ENCODE measurements at regions not wholly inside any gene's neighbourhood (a gene's known extent, or its start where the extent isn't known, plus 50 kb on each side); places are given as distances from the start of the nearest gene placed in this dataset.

DNA sequence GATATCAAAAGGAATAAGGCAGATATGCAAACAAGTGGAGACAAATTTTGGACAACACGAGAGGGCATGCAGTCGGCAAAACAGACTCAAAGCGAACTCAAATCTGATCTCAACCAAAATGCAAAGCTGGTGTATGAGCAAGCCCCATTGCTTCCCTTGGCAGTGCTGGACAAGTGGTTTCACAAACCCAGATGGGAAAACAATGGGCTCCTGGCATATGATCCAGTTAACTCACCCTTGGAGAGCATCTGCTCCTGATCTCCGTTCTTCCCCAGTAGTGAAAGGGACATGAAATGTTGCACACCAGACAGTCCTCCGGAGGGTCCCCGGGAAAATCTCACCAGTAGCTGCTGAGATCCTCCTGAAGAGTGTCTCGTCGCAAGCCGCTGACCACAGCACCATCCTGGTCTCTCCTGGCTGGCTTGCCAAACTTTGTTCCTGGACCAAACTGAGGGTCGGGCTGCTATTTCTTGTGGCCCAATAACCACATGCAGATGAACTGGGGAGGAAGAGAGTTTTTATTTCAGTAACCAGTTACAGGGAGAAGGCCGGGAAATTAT, 84.3 kb upstream of the THBS2 start:
- Histone ChIP-seq H3K9ac (no peak overlapping the region), H3K36me3 (no peaks in the 10 kb centered on the region)

DNA sequence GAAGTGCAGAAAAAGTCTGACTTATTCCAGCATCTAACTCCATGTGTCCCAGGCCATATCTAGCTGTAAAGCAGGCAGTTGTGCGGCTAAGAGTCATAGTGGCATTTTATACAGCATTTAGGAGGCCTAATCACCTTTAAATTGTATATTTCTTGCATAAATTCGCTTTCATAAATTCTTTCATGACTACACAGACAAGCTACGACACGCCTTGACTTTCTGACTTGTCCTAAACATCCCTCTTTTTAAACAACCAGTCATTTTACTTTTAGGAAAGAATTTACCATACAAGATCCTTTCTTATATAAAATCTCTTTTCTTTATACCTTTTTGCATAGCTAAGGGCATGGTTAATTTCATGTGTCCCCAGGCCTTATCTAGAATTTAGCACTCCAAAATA, 81.7 kb upstream of the THBS2 start:
- no peak for TF ChIP-seq Cebpa-rat (IDR thresholded peaks at IDR 0.05)
- Histone ChIP-seq H3K36me3 (no peaks in the 10 kb centered on the region), H3K27ac (no peak overlapping the region), H3K4me2 (no peak overlapping the region), H3K9me3 (replicated peaks in 1 of 11) (peaks cover 0 to 13% (median 5%) of the 10 kb centered on the region in 11 experiments; a peak in 9 of 22 replicates), H3K4me1 (peaks cover 0 to 2% (median 0%) of the 10 kb centered on the region in 10 experiments; a peak in 3 of 20 replicates), H3K9ac (no peak overlapping the region), H3K4me3 (no peak overlapping the region), H3K27me3 (no peaks in the 10 kb centered on the region), H4K20me1 (no peaks in the 10 kb centered on the region)

More for the DNA sequence above, 84.3 kb upstream of the THBS2 start:
- no peak overlapping the region for H3K27ac ChIP-seq
- TF ChIP-seq Cebpa-rat (IDR thresholded peaks at IDR 0.05) = no peak
- no peaks in the 10 kb centered on the region for H4K20me1 ChIP-seq
- no peaks in the 10 kb centered on the region for H3K27me3 ChIP-seq
- no peak overlapping the region for H3K4me3 ChIP-seq
- peaks cover 0 to 21% (median 7%) of the 10 kb centered on the region in 11 experiments; a peak in 11 of 22 replicates for H3K9me3 ChIP-seq (replicated peaks in 1 of 11)
- H3K4me2 ChIP-seq = no peak overlapping the region
- H3K4me1 ChIP-seq = peaks cover 0 to 5% (median 0%) of the 10 kb centered on the region in 10 experiments; a peak in 3 of 20 replicates

DNA sequence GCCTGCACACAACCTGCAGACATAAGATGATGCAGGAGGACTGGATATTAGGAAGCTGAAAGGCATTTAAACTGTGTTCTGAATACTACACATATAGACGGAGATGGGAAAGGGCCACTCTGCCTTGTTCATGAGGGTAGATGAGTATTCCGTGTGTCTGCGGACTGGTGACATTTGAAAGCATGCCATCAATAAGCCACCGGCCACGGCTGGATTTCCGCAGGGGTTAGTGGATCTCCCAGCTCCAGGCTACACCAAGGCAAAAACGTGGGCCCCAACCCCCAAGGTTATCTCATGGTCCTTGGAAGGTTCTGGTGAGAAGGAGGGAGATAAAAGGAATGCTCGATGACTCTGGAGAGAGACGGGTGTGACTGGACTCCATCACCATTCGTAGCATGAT, 78.6 kb upstream of the THBS2 start:
- H3K4me1 ChIP-seq = no peaks in the 10 kb centered on the region
- peaks cover 0 to 9% (median 5%) of the 10 kb centered on the region in 11 experiments; a peak in 6 of 22 replicates for H3K9me3 ChIP-seq (replicated peaks in 1 of 11)
- H3K4me3 ChIP-seq = no peak overlapping the region
- no peaks in the 10 kb centered on the region for H3K27me3 ChIP-seq
- H3K27ac ChIP-seq = no peak overlapping the region
- H3K36me3 ChIP-seq = no peaks in the 10 kb centered on the region
- no peaks in the 10 kb centered on the region for H4K20me1 ChIP-seq
- no peak overlapping the region for H3K4me2 ChIP-seq
- TF ChIP-seq Cebpa-rat (IDR thresholded peaks at IDR 0.05) = no peak
- H3K9ac ChIP-seq = no peak overlapping the region

DNA sequence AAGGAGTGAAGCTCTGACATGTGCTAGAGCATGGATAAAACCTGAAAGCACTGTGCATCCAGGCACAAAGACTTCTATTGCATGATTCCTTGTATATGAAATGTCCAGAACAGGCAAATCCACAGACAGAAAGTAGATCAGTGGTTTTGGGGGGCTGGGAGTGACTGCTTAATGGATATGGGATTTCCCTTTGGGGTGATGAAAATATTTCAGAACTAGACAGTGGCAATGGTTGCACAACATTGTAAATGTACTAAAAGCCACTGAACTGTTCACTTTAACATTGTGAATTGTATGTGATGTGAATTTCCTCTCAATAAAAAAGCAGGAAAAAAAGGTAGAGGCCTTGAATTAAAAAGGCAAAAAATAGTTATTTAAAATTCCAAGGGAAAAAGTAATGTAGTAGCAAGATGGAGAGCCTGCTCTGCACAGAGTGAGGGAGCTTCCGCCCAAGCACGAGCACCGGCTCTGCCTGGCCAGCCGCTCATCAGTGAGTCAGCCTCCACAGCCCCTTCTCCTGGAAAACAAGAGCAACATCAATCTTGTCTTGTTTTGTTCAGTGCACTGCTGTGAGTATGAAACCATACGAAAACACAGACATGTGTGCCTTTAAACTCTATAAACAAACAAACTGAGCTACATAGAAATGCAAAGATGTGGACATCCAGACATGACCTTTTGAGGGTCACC, 74.6 kb upstream of the THBS2 start:
- no peak overlapping the region for H3K9ac ChIP-seq
- no peak for TF ChIP-seq Cebpa-rat (IDR thresholded peaks at IDR 0.05)

DNA sequence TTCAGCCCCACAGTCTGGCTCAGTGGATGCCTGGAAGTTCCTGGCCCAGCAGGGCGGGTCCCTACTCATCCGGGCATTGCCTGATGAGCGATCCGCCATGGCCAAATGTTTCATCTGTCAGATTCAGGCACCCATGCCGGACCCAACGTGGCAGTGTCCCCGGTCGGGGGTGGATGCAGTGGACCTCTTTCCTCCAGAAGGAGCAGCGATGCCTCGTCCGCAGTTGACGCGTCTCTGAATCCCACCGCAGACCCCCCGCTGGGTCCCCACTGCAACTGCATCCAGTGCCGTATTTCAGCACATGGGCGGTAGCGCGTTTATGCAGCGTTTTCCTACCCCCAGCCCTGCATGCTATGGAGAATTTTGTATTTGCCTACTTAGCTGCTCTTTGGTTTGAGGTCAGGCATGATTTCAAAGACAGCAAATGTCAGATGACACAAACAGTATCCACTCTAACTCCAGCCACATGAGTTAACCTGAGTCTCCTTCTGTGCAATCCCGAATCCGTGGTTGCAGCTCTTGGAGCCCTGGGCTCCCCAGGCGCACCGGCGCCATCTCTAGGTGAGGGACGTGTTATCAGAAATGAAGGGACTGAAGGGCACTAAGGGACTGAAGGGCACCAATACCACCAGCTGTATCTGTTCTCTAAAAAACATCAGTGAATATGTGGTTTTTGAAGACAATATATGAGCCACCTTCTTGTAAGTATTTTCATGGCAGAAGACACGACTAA, 72.6 kb upstream of the THBS2 start:
- Histone ChIP-seq H3K9ac (no peak overlapping the region), H3K36me3 (no peaks in the 10 kb centered on the region), H3K27ac (no peak overlapping the region), H3K4me2 (no peak overlapping the region), H3K4me1 (no peaks in the 10 kb centered on the region), H4K20me1 (no peaks in the 10 kb centered on the region), H3K9me3 (replicated peaks in 1 of 11) (peaks cover 0 to 3% (median 0%) of the 10 kb centered on the region in 11 experiments; a peak in 3 of 22 replicates), H3K4me3 (no peak overlapping the region), H3K27me3 (no peaks in the 10 kb centered on the region)
- no peak for TF ChIP-seq Cebpa-rat (IDR thresholded peaks at IDR 0.05)

More for the DNA sequence above, 74.6 kb upstream of the THBS2 start:
- H3K27me3 ChIP-seq = no peaks in the 10 kb centered on the region
- H3K4me2 ChIP-seq = no peak overlapping the region
- H3K4me3 ChIP-seq = no peak overlapping the region
- no peaks in the 10 kb centered on the region for H4K20me1 ChIP-seq
- peaks cover 0 to 4% (median under 1%) of the 10 kb centered on the region in 11 experiments; a peak in 6 of 22 replicates for H3K9me3 ChIP-seq (replicated peaks in 1 of 11)
- no peak overlapping the region for H3K27ac ChIP-seq
- no peaks in the 10 kb centered on the region for H3K4me1 ChIP-seq
- no peaks in the 10 kb centered on the region for H3K36me3 ChIP-seq

DNA sequence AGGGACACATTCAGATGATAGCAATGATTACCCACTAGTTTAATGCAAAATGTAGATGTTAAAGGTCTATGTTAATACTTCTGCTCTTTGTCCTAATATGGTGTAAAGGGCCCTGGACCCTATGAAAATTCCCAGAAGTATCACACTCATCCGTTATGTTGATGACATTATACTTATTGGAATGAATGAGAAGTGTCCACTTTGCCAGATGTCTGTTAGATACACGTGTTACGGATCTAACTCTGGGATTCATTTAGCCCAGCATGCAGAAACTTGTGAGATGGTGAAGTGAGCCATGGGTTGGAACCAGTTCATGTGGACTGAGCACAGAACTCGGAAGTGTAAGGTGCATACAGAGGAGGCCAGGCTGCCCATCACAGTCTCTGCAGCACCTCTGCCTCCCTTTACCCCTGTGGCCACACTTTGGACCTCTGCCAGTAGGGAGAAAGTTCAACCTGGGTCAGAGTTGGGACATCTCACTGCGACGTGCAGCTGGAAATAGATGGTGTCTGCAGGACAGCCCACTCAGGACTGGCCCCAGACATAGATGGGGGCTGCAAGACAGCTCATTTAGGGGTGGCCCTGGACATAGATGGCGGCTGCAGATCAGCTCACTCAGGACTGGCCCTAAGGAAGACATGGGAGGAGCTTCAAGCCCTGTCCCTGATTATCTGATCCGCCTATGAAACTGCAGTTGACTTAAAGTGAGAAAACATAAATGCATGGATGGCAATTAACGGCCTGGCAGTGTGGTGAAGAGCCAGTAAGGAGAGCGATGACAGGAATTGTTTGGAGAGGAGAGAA, 71.2 kb upstream of the THBS2 start:
- Histone ChIP-seq H3K4me1 (no peaks in the 10 kb centered on the region), H3K27me3 (no peaks in the 10 kb centered on the region), H4K20me1 (no peaks in the 10 kb centered on the region), H3K36me3 (no peaks in the 10 kb centered on the region), H3K9me3 (replicated peaks in 1 of 11) (peaks cover 0 to 3% (median 0%) of the 10 kb centered on the region in 11 experiments; a peak in 3 of 22 replicates), H3K4me2 (no peak overlapping the region), H3K27ac (no peak overlapping the region), H3K4me3 (no peak overlapping the region), H3K9ac (no peak overlapping the region)
- no peak for TF ChIP-seq Cebpa-rat (IDR thresholded peaks at IDR 0.05)

DNA sequence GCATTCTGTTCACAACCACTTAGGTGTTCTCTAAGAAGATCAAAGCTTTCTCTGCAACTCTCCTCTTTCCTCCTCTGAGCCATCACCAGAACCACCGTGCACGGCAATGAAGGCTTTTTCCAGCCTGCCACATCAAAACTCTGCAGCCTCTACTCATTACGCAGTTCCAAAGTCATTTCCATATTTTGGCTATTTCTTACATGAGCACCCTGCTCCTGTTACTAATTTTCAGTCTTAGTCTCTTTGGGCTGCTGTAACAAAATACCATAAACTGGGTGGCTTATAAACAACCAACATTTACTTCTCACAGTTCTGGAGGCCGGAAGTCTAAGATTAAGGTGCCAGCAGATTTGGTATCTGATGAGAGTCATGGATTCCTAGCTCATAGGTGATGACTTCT, 70.4 kb upstream of the THBS2 start:
- H3K4me1 ChIP-seq = no peaks in the 10 kb centered on the region
- H3K27ac ChIP-seq = no peak overlapping the region
- no peak overlapping the region for H3K4me3 ChIP-seq
- no peak overlapping the region for H3K4me2 ChIP-seq
- H3K27me3 ChIP-seq = no peaks in the 10 kb centered on the region
- no peak overlapping the region for H3K9ac ChIP-seq
- no peaks in the 10 kb centered on the region for H4K20me1 ChIP-seq
- peaks cover 0 to 3% (median 0%) of the 10 kb centered on the region in 11 experiments; a peak in 3 of 22 replicates for H3K9me3 ChIP-seq (replicated peaks in 1 of 11)
- H3K36me3 ChIP-seq = no peaks in the 10 kb centered on the region
- TF ChIP-seq Cebpa-rat (IDR thresholded peaks at IDR 0.05) = no peak

DNA sequence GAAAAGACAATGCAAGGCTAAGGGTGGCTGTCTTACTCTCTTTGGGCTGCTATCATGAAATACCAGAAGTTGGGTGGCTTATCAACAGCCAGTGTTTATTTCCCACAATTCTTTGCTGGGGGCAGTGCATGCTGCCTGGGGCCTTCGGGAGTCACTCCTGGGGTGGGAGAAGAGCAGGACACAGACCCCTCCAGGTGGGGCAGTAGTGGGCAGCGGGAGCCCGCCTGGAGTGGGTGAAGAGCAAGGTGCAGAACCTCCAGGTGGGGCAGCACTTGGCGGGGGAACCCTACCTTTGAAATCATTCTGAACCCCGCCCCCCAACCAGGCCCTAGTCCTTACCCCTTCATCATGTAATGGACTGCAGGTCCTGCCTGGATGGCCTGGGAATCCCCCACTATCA, 69.6 kb upstream of the THBS2 start:
- H3K27ac ChIP-seq = no peak overlapping the region
- H3K9ac ChIP-seq = no peak overlapping the region
- no peak for TF ChIP-seq Cebpa-rat (IDR thresholded peaks at IDR 0.05)
- no peak overlapping the region for H3K4me2 ChIP-seq
- no peak overlapping the region for H3K4me3 ChIP-seq
- no peaks in the 10 kb centered on the region for H3K4me1 ChIP-seq
- peaks cover 0 to 3% (median 0%) of the 10 kb centered on the region in 11 experiments; a peak in 3 of 22 replicates for H3K9me3 ChIP-seq (replicated peaks in 1 of 11)
- no peaks in the 10 kb centered on the region for H3K36me3 ChIP-seq
- H3K27me3 ChIP-seq = no peaks in the 10 kb centered on the region
- H4K20me1 ChIP-seq = no peaks in the 10 kb centered on the region

DNA sequence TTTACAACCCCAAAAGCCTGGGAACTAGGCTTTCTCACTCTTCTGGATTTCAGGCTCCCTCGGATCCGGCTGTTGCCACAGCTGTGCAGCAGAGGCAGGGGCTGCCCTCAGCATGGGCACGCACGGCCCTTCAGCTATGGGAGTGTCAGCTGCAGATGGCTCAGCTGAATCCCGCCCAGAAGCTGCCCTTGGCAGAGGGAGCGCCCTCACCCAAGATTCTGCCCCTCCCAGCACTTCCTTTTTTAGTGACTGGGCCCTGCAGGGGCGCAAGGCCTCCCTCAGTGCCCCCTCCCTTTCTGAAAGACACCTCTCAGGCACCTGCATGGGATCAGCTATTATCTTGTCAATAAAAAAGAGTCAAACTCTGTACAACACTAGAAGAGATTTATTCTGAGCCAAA, 67.9 kb upstream of the THBS2 start:
- H4K20me1 ChIP-seq = no peaks in the 10 kb centered on the region
- no peak for TF ChIP-seq Cebpa-rat (IDR thresholded peaks at IDR 0.05)
- H3K27ac ChIP-seq = no peak overlapping the region
- no peak overlapping the region for H3K9ac ChIP-seq
- H3K36me3 ChIP-seq = no peaks in the 10 kb centered on the region
- H3K9me3 ChIP-seq (replicated peaks in 1 of 11) = no peaks in the 10 kb centered on the region; a peak in 1 of 22 replicates
- H3K4me1 ChIP-seq = no peaks in the 10 kb centered on the region
- H3K27me3 ChIP-seq = no peaks in the 10 kb centered on the region
- H3K4me2 ChIP-seq = 0 out of 22 replicates have a peak overlapping the region, but pooled peaks of 1 of the 11 experiments have one; percentile 12
- no peak overlapping the region for H3K4me3 ChIP-seq

All from BLaER1 treated with 17β-estradiol and CSF1 and Interleukin-3, amounts not matched to agents 10 nM and 100 nM (cell line).